GM18858 (cell line): ENCODE measurements at regions not wholly inside any gene's neighbourhood (a gene's known extent, or its start where the extent isn't known, plus 50 kb on each side); places are given as distances from the start of the nearest gene placed in this dataset.

Experiments used
- ATAC-seq: cut with Tn5 transposase; IDR thresholded peaks from one replicate; pipeline ENCODE4 v1.9.1; 2021; ENCODE audit not compliant: unreplicated experiment

DNA sequence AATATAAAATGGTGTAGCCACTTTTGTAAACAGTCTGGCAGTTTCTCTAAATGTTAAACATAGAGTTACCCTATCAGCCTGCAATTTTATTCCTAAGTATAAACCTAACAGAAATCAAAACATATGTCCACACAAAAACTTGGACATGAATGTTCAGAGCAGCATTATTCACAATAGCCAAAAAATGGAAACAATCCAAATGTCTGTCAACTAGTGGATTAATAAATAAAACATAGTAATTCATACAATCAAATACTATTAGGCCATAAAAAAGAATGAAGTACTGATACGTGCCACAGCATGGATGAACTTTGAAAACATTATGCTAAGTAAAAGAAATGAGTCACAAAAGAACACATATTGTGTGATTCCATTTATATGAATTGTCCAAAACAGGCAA lies 196.5 kb downstream of the NUAK1 start:
- no peak for ATAC-seq

DNA sequence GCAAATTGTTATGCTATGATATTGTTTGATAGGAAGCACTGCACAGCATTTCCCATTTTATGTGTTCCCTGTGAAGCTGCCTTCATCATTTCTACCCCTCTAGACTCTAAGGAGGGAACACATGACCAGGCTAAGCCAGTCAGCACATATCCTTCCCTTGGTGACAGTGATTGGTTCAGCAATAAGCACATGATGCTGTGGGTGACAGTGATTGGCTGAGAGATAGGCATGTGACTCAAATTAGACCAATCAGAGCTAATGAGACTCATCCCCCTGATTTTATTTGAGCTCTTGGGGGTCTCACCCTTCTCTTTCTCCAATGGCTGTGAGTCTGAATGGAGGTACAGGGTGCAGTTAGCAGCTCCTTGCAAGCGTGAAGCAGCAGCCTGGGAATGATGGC lies 195.2 kb downstream of the NUAK1 start:
- ATAC-seq = no peak

DNA sequence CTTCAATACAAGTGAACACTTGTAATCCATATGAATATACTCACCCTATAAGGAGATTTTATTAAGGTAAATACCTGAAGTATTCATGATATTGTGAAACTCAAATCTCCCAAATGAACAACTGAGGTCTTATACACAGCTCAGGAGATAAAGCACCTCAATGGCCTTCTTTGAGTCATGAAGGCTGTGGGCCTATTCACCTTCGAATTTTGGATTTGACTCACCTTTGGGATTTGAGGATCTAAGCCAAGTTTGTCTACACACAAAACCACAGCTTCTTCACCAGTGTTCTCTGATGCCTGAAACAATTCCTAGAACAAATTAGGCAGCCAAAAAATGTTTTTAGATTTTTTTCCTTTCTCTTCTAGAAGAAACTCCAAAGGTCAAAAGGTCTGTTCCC lies 194.1 kb downstream of the NUAK1 start:
- no peak for ATAC-seq

DNA sequence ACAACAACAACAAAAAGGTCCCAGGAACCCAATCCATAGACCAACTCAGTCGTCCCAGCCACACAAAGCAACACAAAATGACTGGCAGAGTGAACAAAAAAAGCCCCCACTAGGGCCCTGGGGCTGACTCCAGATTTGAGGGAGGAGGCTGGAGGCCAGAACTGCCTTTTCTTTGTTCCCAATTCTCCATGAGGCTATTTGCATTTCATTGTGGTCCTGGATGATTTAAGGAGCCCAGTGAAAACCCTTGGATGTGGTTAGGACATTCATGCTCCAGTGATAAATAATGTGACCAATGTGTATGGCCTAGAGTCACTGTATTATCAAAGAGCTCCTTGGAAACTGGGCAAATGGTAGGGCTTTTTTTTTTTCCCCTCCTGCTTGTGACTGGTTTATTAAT lies 192.9 kb downstream of the NUAK1 start:
- ATAC-seq = no peak

DNA sequence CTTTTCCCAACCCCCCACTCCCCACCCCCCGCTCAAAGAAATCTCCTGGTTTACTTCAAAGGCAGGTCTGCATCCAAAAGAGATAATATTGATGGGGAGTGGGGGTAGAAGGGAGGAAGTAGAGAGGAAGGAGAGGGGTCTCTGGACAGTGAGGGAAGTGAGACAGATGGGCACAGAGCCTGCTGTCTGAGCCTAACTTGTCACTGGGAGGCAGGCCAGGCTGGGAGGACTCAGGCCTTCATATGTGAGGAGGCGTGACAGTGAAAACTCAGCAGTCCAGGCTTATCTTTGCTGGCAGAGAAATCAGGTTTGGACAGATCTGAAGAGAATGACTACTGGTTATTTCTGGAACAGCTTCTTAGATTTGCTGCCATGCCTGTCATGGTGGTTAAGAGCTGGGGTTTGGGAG lies 192.3 kb downstream of the NUAK1 start:
- ATAC-seq = no peak

DNA sequence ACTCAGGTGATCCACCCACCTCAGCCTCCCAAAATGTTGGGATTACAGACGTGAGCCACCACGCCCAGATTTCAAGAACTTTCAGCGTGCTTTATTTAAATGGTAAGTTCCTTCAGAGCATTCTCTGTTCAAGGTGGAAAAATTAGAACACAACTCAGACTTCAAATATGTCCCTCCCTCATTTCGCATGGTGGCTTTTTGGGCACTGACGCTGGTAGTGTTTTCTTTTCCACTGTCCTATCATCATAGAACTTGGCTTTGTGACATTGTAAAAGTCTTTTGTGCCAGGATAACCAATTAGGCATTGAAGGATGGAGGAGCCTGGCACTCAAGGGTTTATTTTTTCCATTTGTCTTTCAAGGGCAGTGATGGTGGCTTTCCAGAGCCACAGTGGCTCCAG lies 190.8 kb downstream of the NUAK1 start:
- ATAC-seq = no peak

DNA sequence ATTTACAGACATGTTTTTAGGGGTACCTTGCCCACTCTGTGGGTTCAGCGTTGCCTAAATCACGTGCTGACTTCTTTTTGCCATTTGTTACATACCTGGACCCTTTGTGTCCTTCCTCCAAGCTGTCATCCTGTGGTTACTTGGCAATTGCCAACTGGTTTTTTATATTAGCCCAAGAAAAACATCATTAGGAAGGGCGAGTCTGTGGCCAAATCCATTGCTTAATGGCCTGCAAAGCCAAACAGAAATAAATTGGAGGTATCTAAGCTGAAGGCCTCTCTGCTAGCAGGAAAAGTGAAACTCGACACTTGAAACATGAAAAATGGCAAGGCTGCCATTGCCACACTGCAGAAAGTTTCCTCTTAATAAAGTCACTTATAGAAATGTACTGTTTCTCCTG lies 190.4 kb downstream of the NUAK1 start:
- ATAC-seq = no peak

DNA sequence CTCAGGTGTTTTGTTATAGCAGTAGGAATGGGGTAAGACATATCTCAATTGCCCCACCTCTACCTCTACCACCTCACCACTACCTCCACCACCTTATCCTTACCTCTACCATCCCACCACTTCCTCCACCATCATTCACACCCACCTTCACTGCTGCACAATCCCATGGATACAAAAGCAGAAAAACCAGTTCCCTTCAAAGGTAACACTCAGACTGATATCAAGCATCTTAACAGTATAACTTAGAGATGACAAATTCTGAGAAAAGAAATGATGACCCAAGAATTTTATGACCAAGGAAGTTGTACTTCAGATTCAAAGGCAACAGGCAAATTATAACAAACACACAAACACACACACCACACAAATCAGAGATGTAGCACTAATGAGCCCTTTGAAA lies 189.4 kb downstream of the NUAK1 start:
- no peak for ATAC-seq

DNA sequence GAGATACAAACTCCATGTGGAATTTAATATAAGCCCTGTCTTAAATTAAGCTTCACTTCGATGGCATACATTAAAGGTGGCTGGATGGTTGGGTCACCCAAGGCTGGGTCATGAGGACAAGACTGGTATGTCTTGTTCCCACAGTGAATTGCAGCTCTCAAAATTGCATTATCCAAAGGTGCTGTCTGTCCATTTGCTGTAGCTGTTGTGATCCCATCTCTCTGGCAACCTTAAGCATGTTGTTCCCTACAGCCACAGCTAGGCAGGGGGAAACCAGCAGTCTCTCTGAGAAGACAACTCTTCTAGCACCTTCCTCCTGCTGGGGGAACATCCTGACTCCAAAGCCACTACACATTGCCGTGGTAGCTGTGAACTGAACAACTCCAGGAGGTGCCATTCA lies 187.0 kb downstream of the NUAK1 start:
- ATAC-seq = no peak

DNA sequence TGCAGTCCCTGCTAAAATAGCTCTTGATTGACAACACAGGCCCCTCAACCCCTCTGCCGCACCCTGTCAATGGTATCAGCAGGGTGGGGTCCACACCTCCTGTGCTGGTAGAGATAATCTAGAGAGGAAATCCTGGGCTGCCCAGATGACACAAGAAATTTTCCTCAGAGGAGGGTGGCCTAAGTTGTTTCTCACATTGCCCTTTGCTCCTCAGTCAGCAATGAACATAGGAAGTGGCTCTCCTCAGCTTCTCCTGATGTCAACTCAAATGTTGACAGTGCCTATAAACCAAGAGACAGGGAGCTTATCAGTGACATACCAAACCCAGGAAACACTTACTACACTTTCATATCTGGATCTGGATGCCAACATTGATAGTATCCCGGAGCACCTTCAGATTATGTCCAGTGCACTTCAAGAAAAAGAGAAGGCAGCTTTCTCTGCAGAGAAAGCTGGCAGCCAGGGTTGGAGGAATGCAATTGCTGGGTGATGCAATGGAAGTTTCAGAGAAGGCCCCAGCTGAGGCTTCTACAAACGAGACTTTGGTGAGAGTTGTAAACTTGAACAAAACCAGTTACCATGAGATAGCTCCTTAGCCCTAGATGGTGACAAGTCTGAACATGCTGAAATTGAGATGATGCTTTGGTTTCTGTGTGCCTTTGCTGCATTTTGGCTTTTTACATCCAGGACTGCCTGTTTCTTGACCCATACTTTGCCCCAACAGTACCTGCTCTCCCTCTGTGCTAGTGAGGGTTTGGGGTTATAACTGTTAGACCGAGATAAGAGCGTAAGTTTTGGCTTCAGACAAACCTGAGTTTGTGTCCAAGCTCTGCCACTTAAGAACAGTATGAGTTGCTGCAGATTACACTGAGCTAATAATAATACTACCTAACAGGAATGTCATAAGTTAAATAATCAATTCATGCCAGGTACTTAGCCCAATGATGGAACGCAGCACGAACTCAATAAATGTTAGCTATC lies 183.5 kb downstream of the NUAK1 start:
- no peak for ATAC-seq

DNA sequence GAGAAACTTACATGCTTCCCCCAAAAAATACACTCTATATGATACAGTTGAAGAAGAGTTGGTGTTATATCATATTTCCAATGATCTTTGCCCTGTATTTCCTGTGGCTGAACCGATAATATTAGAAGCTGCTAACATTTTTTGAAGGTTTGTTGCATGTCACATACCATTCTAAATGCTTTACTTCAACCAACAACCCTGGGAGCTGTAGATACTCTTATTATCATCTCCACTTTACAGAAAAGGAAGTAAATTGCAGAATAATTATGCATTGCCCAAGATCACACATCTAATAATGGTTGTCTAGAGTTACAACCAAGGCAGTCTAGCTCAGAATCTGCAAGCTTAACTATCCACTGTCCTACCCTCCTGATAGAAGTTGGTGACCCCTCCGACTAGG lies 182.8 kb downstream of the NUAK1 start:
- no peak for ATAC-seq

DNA sequence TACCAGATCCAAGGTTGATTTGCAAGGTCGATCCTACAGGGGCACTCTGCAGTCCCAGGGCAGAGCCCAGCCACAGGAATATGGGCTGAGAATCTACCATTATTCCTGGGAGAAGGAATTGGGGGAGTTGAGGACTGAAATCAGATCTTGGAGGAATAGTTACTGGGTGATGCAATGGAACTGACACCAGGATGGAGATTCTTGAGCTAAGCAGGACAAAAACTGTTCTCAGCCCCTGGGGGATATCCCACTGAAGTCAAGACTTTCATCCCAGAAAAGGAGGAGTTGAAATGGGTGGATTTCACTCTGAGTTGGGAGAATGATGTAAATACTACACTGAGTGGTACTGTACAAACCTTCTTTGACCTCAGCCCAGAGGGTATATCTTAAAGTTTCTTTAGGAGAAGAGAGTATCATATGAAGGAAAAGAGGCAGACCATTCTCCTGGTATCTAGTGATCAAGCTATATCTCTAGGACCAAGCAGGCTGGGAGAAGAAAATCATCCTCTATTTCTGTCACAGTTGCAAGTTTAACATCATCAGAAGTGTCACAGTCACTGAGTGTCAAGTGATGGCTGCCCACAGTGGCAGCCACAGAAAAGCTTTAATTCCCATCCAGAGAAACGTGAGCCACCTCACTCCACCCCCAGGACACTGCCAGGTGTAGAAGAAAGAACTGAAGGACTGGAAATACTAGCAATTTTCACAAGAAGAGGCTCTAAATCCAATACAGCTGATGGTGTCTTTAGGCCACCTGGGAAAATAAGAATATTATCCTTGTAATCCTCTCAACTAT lies 181.9 kb downstream of the NUAK1 start:
- no peak for ATAC-seq

DNA sequence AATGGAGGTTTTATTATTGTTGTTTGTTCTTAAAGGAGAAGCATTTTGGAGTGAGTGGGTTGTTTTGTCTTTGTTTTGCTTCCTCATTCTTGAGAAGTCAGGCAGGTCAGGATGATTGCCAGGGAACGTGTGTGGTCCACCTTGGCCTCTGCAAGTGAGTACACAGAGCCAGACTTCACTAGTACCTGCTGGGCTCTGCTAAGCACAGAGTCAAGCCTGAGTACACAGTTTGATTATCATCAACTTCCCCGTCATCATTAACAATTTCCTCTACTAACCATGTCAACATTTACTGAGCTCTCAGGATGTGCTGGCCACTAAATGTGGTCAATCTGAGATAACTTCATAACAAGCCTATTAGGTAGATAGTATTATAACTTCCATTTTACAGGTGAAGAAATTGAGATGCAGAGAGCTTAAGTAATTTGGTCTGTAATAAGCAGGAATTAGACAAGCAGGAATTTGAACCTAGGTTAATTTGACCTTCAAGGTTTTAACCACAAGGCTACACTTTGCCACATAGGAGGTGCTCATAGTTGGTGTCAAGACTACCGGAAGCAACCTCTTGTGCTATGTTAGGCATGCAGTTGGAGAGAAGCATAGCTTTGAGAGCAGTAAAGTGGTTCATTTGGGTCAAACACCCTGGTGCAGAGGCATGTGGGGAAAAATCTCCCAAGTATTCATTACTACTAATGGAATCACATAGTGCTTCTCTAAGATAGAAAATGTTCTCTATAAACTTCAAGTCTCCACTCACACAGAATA lies 178.3 kb downstream of the NUAK1 start:
- no peak for ATAC-seq

DNA sequence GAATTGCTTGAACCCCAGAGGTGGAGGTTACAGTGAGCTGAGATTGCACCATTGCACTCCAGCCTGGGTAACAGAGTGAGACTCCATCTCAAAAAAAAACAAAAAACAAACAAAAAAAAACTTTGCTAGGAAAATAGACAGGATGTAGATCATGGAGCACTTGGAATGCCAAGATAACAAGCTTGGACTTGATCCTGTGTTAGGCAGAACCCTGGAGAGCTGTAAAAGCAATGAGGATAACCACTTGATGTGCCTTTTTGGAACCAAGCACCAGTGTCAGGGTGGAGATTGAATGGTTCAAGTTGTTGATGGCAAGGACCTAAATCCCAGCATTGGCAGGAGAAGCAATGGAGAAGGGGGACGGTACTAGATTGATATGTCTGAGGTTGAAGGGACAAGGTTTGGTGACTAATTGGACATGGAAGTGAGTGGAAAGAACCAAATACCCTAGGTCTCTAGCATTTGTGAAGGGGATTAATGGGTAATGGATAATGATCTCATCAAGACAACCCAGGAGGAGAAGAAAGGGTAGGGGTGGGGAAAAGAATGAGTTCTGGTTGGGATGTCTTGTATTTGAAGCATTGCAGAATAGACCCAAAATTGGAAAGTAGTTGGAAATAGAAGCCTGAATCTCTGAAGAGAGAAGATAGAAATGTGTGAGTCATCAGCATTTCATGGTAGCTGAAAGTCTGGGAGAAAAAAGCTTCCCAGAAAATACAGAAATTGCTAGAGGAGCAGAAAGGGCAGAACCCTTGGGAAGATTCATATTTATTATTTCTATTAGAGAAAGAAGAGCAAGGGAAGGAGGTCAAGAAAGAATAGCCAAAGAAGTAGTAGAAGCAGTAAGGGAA lies 176.7 kb downstream of the NUAK1 start:
- ATAC-seq = no peak

DNA sequence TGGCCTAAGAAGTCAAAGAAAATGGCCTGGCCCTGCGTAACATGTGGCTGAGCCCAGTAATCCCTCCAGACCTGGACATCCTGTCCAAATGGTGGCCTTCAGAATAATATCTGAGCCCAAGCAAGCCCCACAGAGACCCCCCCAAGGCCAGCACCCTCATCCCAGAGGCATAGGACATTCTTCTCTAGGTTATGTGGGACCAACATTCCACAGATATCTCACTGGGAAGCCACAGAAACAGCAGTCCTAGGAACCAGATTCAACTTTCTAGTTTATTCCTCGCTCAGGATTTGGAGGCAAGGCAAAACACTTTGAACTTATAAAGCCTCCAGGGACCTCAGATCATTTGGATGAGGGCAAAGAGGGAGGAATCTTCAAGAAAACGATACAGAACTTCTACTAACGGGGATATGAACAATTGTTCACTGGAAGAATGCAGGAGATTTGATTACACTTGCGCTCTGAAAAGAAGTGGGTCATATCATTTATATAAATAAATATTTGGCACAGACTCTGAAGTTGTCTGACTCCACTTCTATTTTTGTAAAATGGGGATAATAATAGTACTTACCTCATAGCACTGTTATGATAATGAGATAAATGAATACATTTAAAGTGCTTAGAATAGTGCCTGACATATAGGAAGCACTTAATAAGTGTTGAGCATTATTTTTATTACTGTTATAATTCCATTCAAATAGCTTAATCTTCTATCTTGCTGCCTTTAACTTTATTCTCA lies 171.5 kb downstream of the NUAK1 start:
- no peak for ATAC-seq

DNA sequence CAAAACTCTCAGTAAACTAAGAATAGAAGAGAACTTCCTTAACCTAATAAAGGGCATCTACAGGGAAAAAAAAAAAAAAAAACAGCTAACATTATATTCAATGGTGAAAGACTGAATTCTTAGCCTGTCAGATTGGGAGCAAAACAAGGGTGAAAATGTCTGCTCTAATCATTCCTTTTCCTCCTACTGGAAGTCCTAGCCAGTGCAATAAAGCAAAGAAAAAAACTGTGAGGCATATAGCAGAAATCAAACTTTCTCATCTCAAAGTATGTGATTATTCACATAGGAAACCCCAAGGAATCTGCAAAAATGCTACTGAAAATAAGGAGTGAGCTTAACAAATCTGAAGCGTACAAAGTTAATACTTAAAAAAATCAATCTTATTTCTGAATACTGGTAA lies 170.7 kb downstream of the NUAK1 start:
- no peak for ATAC-seq

DNA sequence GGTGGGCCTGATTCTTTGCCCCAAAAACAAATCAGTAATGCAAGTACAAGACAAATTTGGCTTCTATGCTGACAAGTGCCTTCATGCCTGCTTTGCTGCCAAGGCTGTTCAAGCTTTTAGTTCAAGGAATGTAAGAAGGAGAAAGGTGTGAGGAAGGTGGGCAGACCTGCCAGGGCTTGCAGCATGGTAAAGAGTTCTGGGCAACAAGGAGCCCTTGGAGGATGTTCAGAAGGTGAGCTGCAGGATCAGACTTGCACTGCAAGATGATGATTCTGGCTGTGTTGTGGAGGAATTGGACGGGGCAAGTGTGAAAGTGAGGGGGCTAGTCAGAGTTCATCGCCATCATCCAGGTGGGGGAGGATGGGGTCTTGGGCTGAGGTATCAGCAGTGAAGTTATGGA lies 167.9 kb downstream of the NUAK1 start:
- no peak for ATAC-seq

DNA sequence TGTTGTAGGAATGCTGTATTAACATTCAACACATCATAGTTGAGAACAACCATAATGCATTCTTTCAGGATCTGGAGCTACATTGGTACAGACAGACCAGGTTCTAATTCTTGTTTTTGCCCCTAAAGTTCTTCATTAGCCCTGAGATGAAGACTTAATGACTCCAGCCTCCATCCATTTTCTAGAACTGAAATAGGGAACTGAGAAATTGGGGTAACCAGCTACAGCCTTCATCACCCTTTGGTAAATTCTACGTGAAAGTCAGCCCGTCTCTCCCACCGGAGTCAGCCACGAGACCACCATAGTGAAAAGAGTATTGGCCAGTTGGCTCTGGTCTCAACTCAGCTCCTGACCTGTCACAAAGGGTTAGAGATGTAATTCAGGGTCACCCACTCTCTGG lies 164.0 kb downstream of the NUAK1 start:
- ATAC-seq = no peak

DNA sequence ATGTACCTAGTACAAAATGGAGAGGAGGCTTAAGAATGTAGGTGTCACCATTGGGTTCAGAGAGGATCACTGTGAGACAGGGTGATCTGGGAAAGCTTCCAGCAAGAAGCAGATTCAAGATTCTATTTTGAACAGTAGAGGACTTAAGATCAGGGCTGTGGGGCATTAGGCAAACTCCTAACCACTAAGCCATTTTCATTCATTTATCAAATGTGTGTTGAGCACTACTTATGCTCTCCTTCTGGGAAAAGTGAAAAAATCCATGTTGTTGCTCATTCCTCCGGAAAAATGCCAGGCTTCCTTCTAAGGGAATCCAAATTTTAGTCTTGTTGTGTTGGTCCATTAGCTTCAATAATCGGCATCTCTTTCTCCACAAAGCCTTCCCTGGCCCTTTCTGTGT lies 163.4 kb downstream of the NUAK1 start:
- no peak for ATAC-seq

DNA sequence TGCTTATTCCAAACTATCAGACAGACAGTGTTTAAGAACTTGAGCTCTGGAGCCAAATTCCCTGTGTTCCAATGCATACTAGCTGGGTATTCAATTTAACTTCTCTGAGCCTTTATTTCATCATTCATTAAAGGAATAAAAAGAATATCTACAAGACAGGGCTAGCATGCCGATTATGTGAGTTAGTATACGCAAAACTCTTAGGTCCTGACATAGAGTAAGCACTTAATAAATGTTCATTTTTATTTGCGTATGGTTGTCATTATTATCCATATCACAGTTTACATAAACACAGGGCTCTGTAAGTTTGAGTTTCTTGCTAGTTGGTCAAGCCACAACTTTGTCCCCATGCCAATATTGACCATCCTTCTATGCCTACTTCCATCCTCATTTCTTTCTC lies 161.5 kb downstream of the NUAK1 start:
- ATAC-seq = no peak
